ENCODE measurements at regions not wholly inside any gene's neighbourhood (a gene's known extent, or its start where the extent isn't known, plus 50 kb on each side); places are given as distances from the start of the nearest gene placed in this dataset.

DNA sequence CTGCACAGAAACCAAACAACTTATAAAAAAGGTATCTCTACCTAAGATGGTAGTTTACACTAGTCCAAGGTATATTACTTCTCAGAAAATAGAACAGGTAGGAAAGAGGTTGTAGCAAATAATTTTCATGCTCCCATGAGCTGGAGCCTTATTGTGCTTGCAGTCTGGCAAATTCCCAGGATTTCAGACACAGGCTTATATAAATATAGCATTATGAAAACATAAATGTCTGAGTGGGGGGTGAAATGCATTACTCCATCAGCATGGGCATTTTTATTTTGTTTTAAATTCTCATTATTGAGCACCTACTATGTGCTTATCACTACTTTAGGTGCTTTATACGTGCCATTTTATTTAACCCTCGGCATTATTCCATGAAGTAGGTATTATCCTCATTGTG is 83.0 kb upstream of the PHYHIPL start:
- TF ChIP-seq CTCF (IDR thresholded peaks at IDR 0.05) (no peak), POLR2A (IDR thresholded peaks at IDR 0.05) (no peak)
